ENCODE measurements at regions not wholly inside any gene's neighbourhood (a gene's known extent, or its start where the extent isn't known, plus 50 kb on each side); places are given as distances from the start of the nearest gene placed in this dataset.
A peak's percentile ranks its signal among the peaks of the same experiment; 100 is the strongest.

DNA sequence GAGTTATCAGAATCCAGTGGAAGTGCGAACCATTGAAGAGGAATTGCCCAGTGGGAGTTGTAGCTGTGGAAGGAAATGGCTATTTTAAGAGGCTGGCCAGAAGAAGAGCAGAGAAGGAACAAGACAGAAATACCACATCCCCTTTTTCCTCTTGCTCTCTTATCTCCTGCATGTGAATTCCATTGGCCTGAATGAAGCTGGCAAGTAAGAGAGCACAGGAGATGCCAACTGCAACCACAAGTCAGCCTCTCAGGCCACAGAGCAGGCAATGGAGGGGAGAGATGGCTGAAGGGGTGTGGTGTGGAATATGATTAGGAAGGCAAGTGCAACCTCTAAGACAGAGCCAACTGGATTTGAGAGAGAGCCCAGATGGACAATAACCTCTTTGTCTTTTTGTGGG lies 362.7 kb upstream of the IMPG1 start:
- in situ Hi-C loops (cut with MboI; ENCODE audit: low pct_unique_long_range_greater_than_20kb, low sequenced_read_pairs), result no loop called here
- DNase-seq, result peak; percentile 39

DNA sequence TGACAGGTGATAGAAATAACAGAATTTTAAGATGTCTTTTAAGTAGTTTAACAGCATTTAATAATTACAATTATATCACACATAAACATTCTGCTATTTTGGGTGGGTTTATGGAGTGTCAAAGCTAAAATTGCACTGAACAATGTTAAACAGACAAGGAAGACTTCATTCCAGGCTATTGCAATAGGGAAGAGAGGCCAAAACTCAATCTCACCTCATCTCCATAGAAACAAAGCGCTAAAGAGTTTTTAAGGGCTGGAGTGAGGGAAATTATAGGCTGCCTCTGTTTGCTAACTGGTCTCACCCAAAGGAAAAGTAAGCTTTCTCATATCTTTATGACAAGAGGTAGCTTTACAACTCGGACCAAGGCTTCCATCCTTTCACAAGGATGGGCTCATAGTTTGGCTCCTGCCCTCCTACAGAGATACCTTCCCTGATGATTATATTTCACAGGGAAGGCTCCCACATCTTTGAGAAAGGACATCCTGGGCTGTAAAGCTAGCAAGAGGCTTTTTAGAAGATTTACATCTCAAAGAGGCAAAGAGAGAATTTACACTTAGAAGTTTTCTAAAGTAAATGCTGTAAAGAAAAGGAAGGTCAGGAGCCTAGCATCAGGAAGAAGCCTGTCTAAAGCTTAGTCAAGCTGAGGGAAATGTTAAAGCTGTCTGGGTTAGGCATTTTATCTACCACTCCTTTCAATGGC lies 350.2 kb upstream of the IMPG1 start:
- in situ Hi-C loops (cut with MboI; ENCODE audit: low pct_unique_long_range_greater_than_20kb, low sequenced_read_pairs), result no loop called here

GRCh38 chr6:76420094-76420493 lies 347.6 kb upstream of the IMPG1 start:
- DNase-seq, result no peak
- in situ Hi-C loops (cut with MboI; ENCODE audit: low pct_unique_long_range_greater_than_20kb, low sequenced_read_pairs), result no loop called here

More for the DNA sequence above, 350.2 kb upstream of the IMPG1 start:
- no peak for DNase-seq

DNA sequence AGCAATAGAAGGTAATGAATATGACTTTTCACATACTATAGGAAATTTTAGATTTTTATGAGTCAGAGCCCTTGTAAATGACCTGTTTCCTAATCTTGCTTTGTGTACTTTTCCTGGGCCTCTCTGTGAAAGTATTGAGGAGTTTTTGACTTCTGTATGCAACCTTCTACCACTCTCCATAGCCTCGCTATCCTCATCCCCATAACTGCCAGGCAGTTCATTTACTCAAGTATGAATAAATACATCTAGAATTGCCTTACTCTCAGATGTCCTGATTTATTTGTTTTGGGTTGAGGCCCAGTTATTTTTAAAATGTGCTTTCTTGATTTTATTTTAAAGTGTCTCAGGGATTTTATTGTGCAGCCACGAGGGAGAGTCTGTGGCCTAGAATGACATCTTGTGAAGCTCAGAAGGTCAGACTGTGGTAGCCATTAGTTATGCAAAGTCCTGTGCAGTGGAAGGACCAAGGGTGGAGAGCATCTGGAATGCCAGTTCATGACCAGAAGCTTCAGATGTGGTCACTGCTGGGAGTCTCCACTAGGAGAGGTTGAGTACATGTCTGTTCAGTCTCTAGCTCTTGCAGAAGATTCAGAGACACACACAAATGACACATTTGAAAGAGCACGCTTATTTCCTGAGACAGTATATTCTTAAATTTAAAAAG lies 346.2 kb upstream of the IMPG1 start:
- DNase-seq, result no peak
- in situ Hi-C loops (cut with MboI; ENCODE audit: low pct_unique_long_range_greater_than_20kb, low sequenced_read_pairs), result no loop called here

GRCh38 chr6:76416821-76417605 lies 344.6 kb upstream of the IMPG1 start:
- no peak for DNase-seq
- in situ Hi-C loops (cut with MboI; ENCODE audit: low pct_unique_long_range_greater_than_20kb, low sequenced_read_pairs), result no loop called here

GRCh38 chr6:76403064-76403463 lies 330.6 kb upstream of the IMPG1 start:
- DNase-seq, result no peak

DNA sequence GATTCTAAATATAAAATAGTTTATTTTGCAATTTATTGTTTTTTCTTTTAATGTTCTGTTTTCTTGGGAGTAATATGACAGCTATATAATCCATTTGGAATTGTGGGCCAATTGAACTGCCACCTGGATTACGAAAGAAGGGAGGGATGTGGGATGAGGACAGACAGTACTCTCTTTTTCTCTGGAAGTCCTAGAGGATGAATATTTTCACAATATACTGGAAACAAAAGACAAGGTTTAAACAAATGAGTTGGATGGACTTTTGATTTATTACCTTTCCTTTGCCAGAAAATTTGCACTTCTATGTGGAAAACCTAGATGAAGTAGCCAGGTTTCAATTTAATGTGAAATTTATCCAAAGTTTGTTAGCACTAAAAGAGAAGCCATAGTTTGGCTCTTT lies 325.5 kb upstream of the IMPG1 start:
- in situ Hi-C loops (cut with MboI; ENCODE audit: low pct_unique_long_range_greater_than_20kb, low sequenced_read_pairs), result no loop called here
- DNase-seq, result no peak

More at GRCh38 chr6:76403064-76403463, 330.6 kb upstream of the IMPG1 start:
- in situ Hi-C loops (cut with MboI; ENCODE audit: low pct_unique_long_range_greater_than_20kb, low sequenced_read_pairs), result no loop called here

- in situ Hi-C loops (cut with MboI; ENCODE audit: low pct_unique_long_range_greater_than_20kb, low sequenced_read_pairs), result no loop called here
- DNase-seq, result no peak
Measured at GRCh38 chr6:76382201-76382600, 309.7 kb upstream of the IMPG1 start.

- DNase-seq, result no peak
- in situ Hi-C loops (cut with MboI; ENCODE audit: low pct_unique_long_range_greater_than_20kb, low sequenced_read_pairs), result no loop called here
Measured at GRCh38 chr6:76381612-76382011, 309.1 kb upstream of the IMPG1 start.

DNA sequence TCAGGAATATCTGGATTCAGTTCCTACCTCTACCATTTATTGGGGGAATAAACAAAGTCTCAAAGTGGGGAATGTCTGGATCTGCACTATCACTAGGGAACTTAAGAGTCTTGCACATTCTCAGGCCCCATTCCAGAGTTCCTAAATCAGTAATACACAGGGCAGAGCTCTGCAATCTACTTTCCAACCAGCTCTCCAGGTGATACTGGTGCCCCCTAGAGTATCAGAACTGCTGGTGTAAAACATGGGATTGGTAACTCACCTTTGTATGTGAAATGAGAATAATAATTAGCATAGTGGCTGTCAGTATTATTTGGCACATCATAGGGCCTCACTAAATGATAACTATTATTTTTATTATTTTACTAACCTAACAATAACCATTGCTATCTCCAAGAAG lies 278.8 kb upstream of the IMPG1 start:
- DNase-seq, result peak; percentile 5
- in situ Hi-C loops (cut with MboI; ENCODE audit: low pct_unique_long_range_greater_than_20kb, low sequenced_read_pairs), result no loop called here

DNA sequence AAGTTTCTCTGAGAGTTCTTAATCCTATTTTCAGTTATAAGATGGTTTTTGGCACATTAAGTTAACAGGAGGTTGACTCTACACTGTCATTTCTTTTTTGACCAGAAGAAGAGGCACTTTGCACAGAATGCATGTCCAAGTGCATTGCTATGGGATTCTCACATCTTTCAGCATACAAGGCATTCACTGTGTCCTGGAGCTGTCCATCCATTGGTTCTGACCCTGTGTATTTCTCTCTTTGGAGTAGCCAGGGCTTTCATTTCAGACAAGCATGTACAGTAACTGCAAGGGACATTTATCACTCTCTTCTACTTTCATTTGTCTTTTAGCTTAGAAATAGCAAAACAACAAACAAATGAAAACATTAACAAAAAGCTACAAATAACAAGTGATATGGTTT lies 275.1 kb upstream of the IMPG1 start:
- in situ Hi-C loops (cut with MboI; ENCODE audit: low pct_unique_long_range_greater_than_20kb, low sequenced_read_pairs), result no loop called here
- no peak for DNase-seq

- in situ Hi-C loops (cut with MboI; ENCODE audit: low pct_unique_long_range_greater_than_20kb, low sequenced_read_pairs), result no loop called here
Measured at GRCh38 chr6:76342611-76343160, 270.2 kb upstream of the IMPG1 start.

GRCh38 chr6:76330031-76330430 lies 257.6 kb upstream of the IMPG1 start:
- in situ Hi-C loops (cut with MboI; ENCODE audit: low pct_unique_long_range_greater_than_20kb, low sequenced_read_pairs), result no loop called here

More at GRCh38 chr6:76342611-76343160, 270.2 kb upstream of the IMPG1 start:
- DNase-seq, result no peak

DNA sequence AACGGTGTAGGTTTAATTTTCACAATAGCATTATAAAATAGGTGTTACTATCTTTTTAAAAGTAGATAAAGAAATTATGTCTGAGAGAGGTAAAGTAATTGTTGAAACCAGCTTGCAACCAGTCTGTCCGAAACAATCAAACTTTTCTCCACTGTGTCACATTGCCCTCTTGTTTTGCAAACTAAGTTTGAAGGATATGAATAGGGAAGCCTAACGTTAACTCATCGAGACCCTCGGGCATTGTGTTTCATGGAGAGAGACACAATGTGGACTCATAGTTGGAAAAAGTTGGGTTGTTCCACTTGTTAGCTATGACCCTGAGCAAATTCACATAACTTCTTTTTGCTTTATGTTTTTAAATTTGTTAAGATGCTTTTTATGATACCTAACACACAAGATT lies 254.4 kb upstream of the IMPG1 start:
- DNase-seq, result no peak

More at GRCh38 chr6:76330031-76330430, 257.6 kb upstream of the IMPG1 start:
- DNase-seq, result no peak

More for the DNA sequence above, 254.4 kb upstream of the IMPG1 start:
- in situ Hi-C loops (cut with MboI; ENCODE audit: low pct_unique_long_range_greater_than_20kb, low sequenced_read_pairs), result no loop called here
